IMR-90 (cell line): ENCODE measurements at regions not wholly inside any gene's neighbourhood (a gene's known extent, or its start where the extent isn't known, plus 50 kb on each side); places are given as distances from the start of the nearest gene placed in this dataset.

Experiments
- ATAC-seq: fragments of 200-7000 bp; cut with Tn5 transposase; 2 replicates; pipeline ENCODE4 v1.9.1; 2020; ENCODE audit warnings: low read depth, mild to moderate bottlenecking, moderate library complexity
- BruUV-seq: library from RNA; stranded (reverse); fragments of 400-500 nt; replicated peaks from 2 replicates; lab custom pipeline; 2021; lab: Mats Ljungman, UMichigan
- CTCF ChIA-PET: fragments of 300-600 bp; formaldehyde crosslinking; extraction: SDS; loops from one replicate; lab custom pipeline; 2021; ENCODE audit warnings: antibody characterized with exemption; lab: Yijun Ruan, JAX
- POLR2A ChIA-PET: fragments of 300-600 bp; sonication (Branson Sonifier 250); formaldehyde crosslinking; loops from one replicate; lab custom pipeline; 2022; ENCODE audit warnings: antibody characterized with exemption; ENCODE audit not compliant: unreplicated experiment; lab: Charles Lee
- DNase-seq: peaks from one replicate; pipeline ENCODE4 v3.0.0; 2013
- H2AFZ ChIP-seq: replicated peaks from 2 replicates; pipeline ENCODE3; 2013; ENCODE audit warnings: low read length, mild to moderate bottlenecking; ENCODE audit not compliant: poor library complexity
- H2AK5ac ChIP-seq: 2 replicates; pipeline ENCODE4 v1.6.1; 2013; ENCODE audit warnings: low read depth, low read length, inconsistent platforms
- H2AK9ac ChIP-seq: replicated peaks from 2 replicates; pipeline ENCODE3; 2013; ENCODE audit warnings: mild to moderate bottlenecking, low read depth, low read length, moderate library complexity; ENCODE audit not compliant: poor library complexity
- H2BK120ac ChIP-seq: 2 replicates; pipeline ENCODE4 v1.6.1; 2013; ENCODE audit warnings: low read depth, low read length, inconsistent platforms
- H2BK15ac ChIP-seq: 3 replicates; pipeline ENCODE4 v1.6.1; 2013; ENCODE audit warnings: low read depth, low read length, inconsistent platforms
- H2BK20ac ChIP-seq: 2 replicates; pipeline ENCODE4 v1.6.1; 2013; ENCODE audit warnings: low read depth, mild to moderate bottlenecking, inconsistent platforms, low read length, moderate library complexity
- H2BK5ac ChIP-seq: 2 replicates; pipeline ENCODE4 v1.6.1; 2013; ENCODE audit warnings: mild to moderate bottlenecking, low read depth, low read length, inconsistent platforms; ENCODE audit not compliant: poor library complexity, severe bottlenecking
- H3K14ac ChIP-seq: replicated peaks from 2 replicates; pipeline ENCODE4 v1.6.1; 2013; ENCODE audit warnings: low read depth, low read length, inconsistent platforms
- H3K18ac ChIP-seq: 2 replicates; pipeline ENCODE4 v1.6.1; 2013; ENCODE audit warnings: low read depth, low read length, control low read depth
- H3K23ac ChIP-seq: 2 replicates; pipeline ENCODE4 v1.6.1; 2013; ENCODE audit warnings: low read depth, low read length, inconsistent platforms
- H3K27ac ChIP-seq: 2 replicates; pipeline ENCODE4 v1.5.1; 2013; ENCODE audit warnings: mild to moderate bottlenecking, control low read depth, low read length; ENCODE audit not compliant: insufficient read depth
- H3K27me3 ChIP-seq: 2 replicates; pipeline ENCODE4 v1.6.1; 2013; ENCODE audit warnings: low read length; ENCODE audit not compliant: control insufficient read depth, insufficient read depth
- H3K36me3 ChIP-seq: 2 replicates; pipeline ENCODE4 v1.6.1; 2013; ENCODE audit warnings: low read length, mixed read lengths; ENCODE audit not compliant: control insufficient read depth, insufficient read depth
- H3K4ac ChIP-seq: 2 replicates; pipeline ENCODE4 v1.6.1; 2013; ENCODE audit warnings: low read depth, low read length, inconsistent platforms
- H3K4me1 ChIP-seq: 2 replicates; pipeline ENCODE4 v1.6.1; 2013; ENCODE audit warnings: low read length, mixed read lengths; ENCODE audit not compliant: control insufficient read depth, insufficient read depth
- H3K4me2 ChIP-seq: 2 replicates; pipeline ENCODE4 v1.6.1; 2013; ENCODE audit warnings: low read depth, mild to moderate bottlenecking, control low read depth, low read length, moderate library complexity
- H3K4me3 ChIP-seq: 2 replicates; pipeline ENCODE4 v1.5.1; 2013; ENCODE audit warnings: low read depth, mild to moderate bottlenecking, control low read depth, low read length, moderate library complexity; ENCODE audit not compliant: insufficient read depth
- H3K56ac ChIP-seq: 2 replicates; pipeline ENCODE4 v1.6.1; 2013; ENCODE audit warnings: low read length, inconsistent platforms; ENCODE audit not compliant: insufficient read depth; ENCODE audit errors: extremely low read depth
- H3K79me1 ChIP-seq, 2 experiments: 2 replicates each; pipeline ENCODE4 v1.6.1; 2013; ENCODE audit warnings: low read length in 2 of 2, inconsistent platforms in 1 of 2, low read depth in 1 of 2
- H3K9ac ChIP-seq: 2 replicates; pipeline ENCODE4 v1.6.1; 2013; ENCODE audit warnings: low read depth, low read length, control low read depth
- H3K9me1 ChIP-seq: 2 replicates; pipeline ENCODE4 v1.6.1; 2013; ENCODE audit warnings: low read length, inconsistent platforms; ENCODE audit not compliant: insufficient read depth
- H3K9me3 ChIP-seq: 2 replicates; pipeline ENCODE4 v1.6.1; 2013; ENCODE audit warnings: low read length; ENCODE audit not compliant: control insufficient read depth, insufficient read depth
- H4K20me1 ChIP-seq: 2 replicates; pipeline ENCODE4 v1.6.1; 2013; ENCODE audit warnings: low read length, inconsistent platforms; ENCODE audit not compliant: insufficient read depth
- H4K5ac ChIP-seq: 2 replicates; pipeline ENCODE4 v1.6.1; 2013; ENCODE audit warnings: mild to moderate bottlenecking, low read depth, low read length, control low read depth
- H4K8ac ChIP-seq, 2 experiments: 2 replicates each; pipeline ENCODE4 v1.6.1; 2013; ENCODE audit warnings: low read depth in 2 of 2, low read length in 2 of 2, control low read depth in 1 of 2, inconsistent platforms in 1 of 2
- H4K91ac ChIP-seq: 2 replicates; pipeline ENCODE4 v1.6.1; 2013; ENCODE audit warnings: low read depth, low read length, inconsistent platforms; ENCODE audit not compliant: insufficient read depth
- CHD1 ChIP-seq: IDR thresholded peaks from 2 replicates; pipeline ENCODE4 v1.6.1; 2012; ENCODE audit warnings: low read depth, low read length, improper control_type of control experiment
- ELK1 ChIP-seq: fragments of 150-350 bp; IDR thresholded peaks from 2 replicates; pipeline ENCODE4 v1.6.1; 2016; ENCODE audit warnings: low read depth, mild to moderate bottlenecking, low read length, moderate library complexity, borderline replicate concordance
- MAFK ChIP-seq: IDR thresholded peaks from 2 replicates; pipeline ENCODE4 v1.6.1; 2012; ENCODE audit warnings: low read depth, low read length, improper control_type of control experiment
- MXI1 ChIP-seq: IDR thresholded peaks from 2 replicates; pipeline ENCODE4 v1.6.1; 2012; ENCODE audit warnings: low read depth, mild to moderate bottlenecking, low read length, moderate library complexity, borderline replicate concordance
- NFE2L2 ChIP-seq: fragments of 150-350 bp; IDR thresholded peaks from 2 replicates; pipeline ENCODE4 v1.6.1; 2016; ENCODE audit warnings: low read depth, mild to moderate bottlenecking, low read length
- RCOR1 ChIP-seq: IDR thresholded peaks from 2 replicates; pipeline ENCODE4 v1.6.1; 2012; ENCODE audit warnings: mild to moderate bottlenecking, low read length, improper control_type of control experiment; ENCODE audit not compliant: insufficient replicate concordance
- RFX5 ChIP-seq: IDR thresholded peaks from 2 replicates; pipeline ENCODE4 v1.8.0; 2012; ENCODE audit warnings: low read depth, mild to moderate bottlenecking, low read length, moderate library complexity
- WGBS, 2 experiments: methylation state at CpG; one replicate each; pipeline versions ENCODE4 v1.1.5 to v1.1.7; 2013; ENCODE audit warnings: missing lambda C conversion rate in 2 of 2; ENCODE audit not compliant: insufficient read length in 1 of 2; ENCODE audit errors: extremely low coverage in 2 of 2; 5-methylcytosine and 5-hydroxymethylcytosine counted together
- dilution Hi-C: fragments of 300-500 bp; cut with HindIII; formaldehyde crosslinking; loops from one replicate; pipeline ENCODE4 v1.14.3; 2018; ENCODE audit warnings: low sequenced_read_pairs; ENCODE audit not compliant: unreplicated experiment
- in situ Hi-C: fragments of 300-500 bp; cut with MboI; formaldehyde crosslinking; loops from 3 replicates; pipeline ENCODE4 v1.14.3; 2019; ENCODE audit warnings: low sequenced_read_pairs, inconsistent platforms, mixed read lengths
- intact Hi-C: fragments of 100-400 bp; cut with micrococcal nuclease; formaldehyde crosslinking; loops from 2 replicates; pipeline ENCODE4 v1.10.0; 2022

GRCh38 chrX:69258893-69259292 is 93.6 kb upstream of the PJA1 start:
- H3K9me3 ChIP-seq = no peaks in the 10 kb centered on the region
- H3K9ac ChIP-seq = no peak overlapping the region
- H4K5ac ChIP-seq = no peak overlapping the region
- H3K14ac ChIP-seq = no peak overlapping the region
- TF ChIP-seq RCOR1 = no peak
- no peak for TF ChIP-seq NFE2L2
- TF ChIP-seq MAFK = no peak
- no peak for TF ChIP-seq RFX5
- TF ChIP-seq ELK1 = no peak
- TF ChIP-seq MXI1 = no peak
- no peak for TF ChIP-seq CHD1
- 0 out of 2 replicates have a peak, but pooled peaks cover 5% of the 10 kb centered on the region for H4K20me1 ChIP-seq
- BruUV-seq = no TSS peak
- intact Hi-C loops (no loop called here), in situ Hi-C loops (no loop called here), dilution Hi-C loops (no loop called here)
- H3K79me1 ChIP-seq = no peaks in the 10 kb centered on the region
- no peak overlapping the region for H3K56ac ChIP-seq
- H2AK5ac ChIP-seq = no peak overlapping the region
- H3K18ac ChIP-seq = no peak overlapping the region
- no peak overlapping the region for H3K4me2 ChIP-seq
- H2AK9ac ChIP-seq = no peak overlapping the region
- H3K23ac ChIP-seq = no peak overlapping the region
- no peak overlapping the region for H3K27ac ChIP-seq
- no peaks in the 10 kb centered on the region for H3K4me1 ChIP-seq
- H2AFZ ChIP-seq = no peak overlapping the region
- no CpG with 5 or more reads among the region's 4 CpGs for WGBS, 2 experiments
- no peak overlapping the region for H2BK5ac ChIP-seq
- H3K36me3 ChIP-seq = no peaks in the 10 kb centered on the region
- H3K27me3 ChIP-seq = peaks cover 62% of the 10 kb centered on the region
- H2BK120ac ChIP-seq = no peak overlapping the region
- ATAC-seq = no peak
- no peak overlapping the region for H3K4ac ChIP-seq
- no peak overlapping the region for H4K91ac ChIP-seq
- ChIA-PET CTCF (interaction anchor here (0.6 kb wide), 1 partner anchor 11 kb away, joined by 3 read pairs; no protein-coding TSS in a partner anchor), POLR2A (no interaction called here)
- H3K9me1 ChIP-seq = peaks cover 7% of the 10 kb centered on the region; the same call in 1 of the 2 replicates
- H3K4me3 ChIP-seq = no peak overlapping the region
- H4K8ac ChIP-seq = no peak overlapping the region
- H2BK20ac ChIP-seq = no peak overlapping the region
- no peak overlapping the region for H2BK15ac ChIP-seq
- DNase-seq = no peak
